CD14-positive monocyte (primary cell): ENCODE measurements at regions not wholly inside any gene's neighbourhood (a gene's known extent, or its start where the extent isn't known, plus 50 kb on each side); places are given as distances from the start of the nearest gene placed in this dataset.

ENCODE experiments used
- DNase-seq, 3 donors: peaks; one replicate each; pipeline ENCODE4 v3.0.0-alpha.2; 2011 to 2022
- H2AFZ ChIP-seq: 2 replicates; pipeline ENCODE4 v1.6.0; 2012; ENCODE audit warnings: mild to moderate bottlenecking, low read depth, low read length, inconsistent platforms; ENCODE audit not compliant: insufficient read depth, poor library complexity, severe bottlenecking
- H3K27ac ChIP-seq, 2 donors: 1 replicate in 1 of 2; 2 replicates in 1 of 2; pipeline ENCODE4 v1.5.1; 2012 to 2013; ENCODE audit warnings: low read length in 2 of 2, control low read depth in 1 of 2, inconsistent platforms in 1 of 2, low read depth in 1 of 2, mild to moderate bottlenecking in 1 of 2
- H3K27me3 ChIP-seq, 2 donors: one replicate each; pipeline versions ENCODE4 v1.6.0 to v1.6.1; 2011 to 2013; ENCODE audit warnings: low read length in 2 of 2; ENCODE audit not compliant: control insufficient read depth in 2 of 2, insufficient read depth in 2 of 2
- H3K36me3 ChIP-seq, 2 donors: replicated peaks in 1 of 2; 1 replicate in 1 of 2; 2 replicates in 1 of 2; pipeline versions ENCODE4 v1.5.1 to v1.6.1; 2012 to 2013; ENCODE audit warnings: low read length in 2 of 2, control low read depth in 1 of 2, inconsistent platforms in 1 of 2, mild to moderate bottlenecking in 1 of 2; ENCODE audit not compliant: insufficient read depth in 2 of 2, control insufficient read depth in 1 of 2
- H3K4me1 ChIP-seq, 2 donors: 1 replicate in 1 of 2; 2 replicates in 1 of 2; pipeline versions ENCODE4 v1.5.1 to v1.6.1; 2012 to 2013; ENCODE audit warnings: low read length in 2 of 2, control low read depth in 1 of 2, inconsistent platforms in 1 of 2, mild to moderate bottlenecking in 1 of 2, moderate library complexity in 1 of 2; ENCODE audit not compliant: insufficient read depth in 2 of 2, control insufficient read depth in 1 of 2
- H3K4me2 ChIP-seq: replicated peaks from 2 replicates; pipeline ENCODE3; 2012; ENCODE audit warnings: low read length, moderate library complexity, mild to moderate bottlenecking; ENCODE audit not compliant: poor library complexity, severe bottlenecking; ENCODE audit errors: extremely low read depth
- H3K4me3 ChIP-seq, 3 experiments: fragments of 200-600 bp in 1 of 3; sonication (generic) in 1 of 3; replicated peaks in 1 of 3; 1 replicate in 2 of 3; 2 replicates in 1 of 3; pipeline ENCODE4 v1.5.1; 2011 to 2013; ENCODE audit warnings: low read length in 3 of 3, mild to moderate bottlenecking in 3 of 3, control low read depth in 2 of 3, low read depth in 2 of 3, inconsistent platforms in 1 of 3, moderate library complexity in 1 of 3
- H3K79me2 ChIP-seq: 2 replicates; pipeline ENCODE4 v1.6.0; 2012; ENCODE audit warnings: mild to moderate bottlenecking, control low read depth, inconsistent platforms, low read length, moderate library complexity; ENCODE audit not compliant: insufficient read depth
- H3K9ac ChIP-seq: 2 replicates; pipeline ENCODE4 v1.6.0; 2017; ENCODE audit warnings: low read length, mild to moderate bottlenecking; ENCODE audit not compliant: insufficient read depth, poor library complexity, severe bottlenecking
- H3K9me3 ChIP-seq, 2 donors: replicated peaks in 1 of 2; 1 replicate in 1 of 2; 2 replicates in 1 of 2; pipeline versions ENCODE4 v1.5.1 to v1.6.1; 2012 to 2013; ENCODE audit warnings: low read length in 2 of 2, control low read depth in 1 of 2; ENCODE audit not compliant: control insufficient read depth in 1 of 2, insufficient read depth in 1 of 2
- H4K20me1 ChIP-seq: 2 replicates; pipeline ENCODE4 v1.6.0; 2012; ENCODE audit warnings: mild to moderate bottlenecking, low read length, control low read depth, moderate library complexity; ENCODE audit not compliant: insufficient read depth
- H3K27ac Mint-ChIP-seq, 7 donors: one replicate each; pipeline ENCODE4 v1.8.0; 2020; ENCODE audit warnings: mild to moderate bottlenecking in 7 of 7, mixed read lengths in 7 of 7, moderate library complexity in 6 of 7, inconsistent platforms in 2 of 7
- H3K27me3 Mint-ChIP-seq, 3 donors: one replicate each; pipeline ENCODE4 v1.8.0; 2021 to 2022; ENCODE audit warnings: low read depth in 3 of 3, mild to moderate bottlenecking in 3 of 3, mixed read lengths in 3 of 3, moderate library complexity in 3 of 3, inconsistent platforms in 1 of 3
- H3K36me3 Mint-ChIP-seq, 2 donors: one replicate each; pipeline ENCODE4 v1.8.0; 2020; ENCODE audit warnings: mixed read lengths in 2 of 2, inconsistent platforms in 1 of 2, mild to moderate bottlenecking in 1 of 2
- H3K4me1 Mint-ChIP-seq: one replicate; pipeline ENCODE4 v1.8.0; 2020; ENCODE audit warnings: mild to moderate bottlenecking, mixed read lengths
- H3K4me3 Mint-ChIP-seq, 2 donors: one replicate each; pipeline ENCODE4 v1.8.0; 2020; ENCODE audit warnings: mild to moderate bottlenecking in 2 of 2, mixed read lengths in 2 of 2, moderate library complexity in 1 of 2
- H3K9me3 Mint-ChIP-seq, 7 donors: one replicate each; pipeline ENCODE4 v1.8.0; 2020 to 2022; ENCODE audit warnings: mixed read lengths in 7 of 7, mild to moderate bottlenecking in 6 of 7, moderate library complexity in 6 of 7, inconsistent platforms in 2 of 7
- CTCF ChIP-seq: fragments of 200-600 bp; IDR thresholded peaks from one replicate; pipeline ENCODE4 v1.8.0; 2022; ENCODE audit warnings: antibody characterized with exemption, mild to moderate bottlenecking
- WGBS: methylation state at CpG from one replicate; pipeline ENCODE4 v1.1.5; 2013; ENCODE audit warnings: missing lambda C conversion rate; ENCODE audit not compliant: insufficient coverage; 5-methylcytosine and 5-hydroxymethylcytosine counted together
- intact Hi-C, 2 donors: fragments of 100-400 bp; cut with micrococcal nuclease; formaldehyde crosslinking; loops; one replicate each; pipeline versions ENCODE4 v1.15.0 to v1.15.1; 2023

GRCh38 chr2:120820263-120820952 lies 84.7 kb downstream of the GLI2 start:
- no peak for TF ChIP-seq CTCF
- 63% methylated on average over 12 of the region's 19 CpGs for WGBS
- Histone ChIP-seq H2AFZ (no peak overlapping the region), H3K9me3 (no peaks in the 10 kb centered on the region), H3K79me2 (no peaks in the 10 kb centered on the region), H3K4me3 (no peak overlapping the region), H3K4me1 (no peaks in the 10 kb centered on the region), H3K27me3 (no peaks in the 10 kb centered on the region), H3K36me3 (no peaks in the 10 kb centered on the region), H3K27ac (no peak overlapping the region), H3K9ac (no peak overlapping the region), H4K20me1 (no peaks in the 10 kb centered on the region), H3K4me2 (no peak overlapping the region)
- DNase-seq, result no peak
- intact Hi-C loops, result no loop called here
- H3K27me3 Mint-ChIP-seq, result peaks cover 0 to 7% (median 2%) of the 10 kb centered on the region in 3 donors
- no peak overlapping the region for H3K4me3 Mint-ChIP-seq
- H3K36me3 Mint-ChIP-seq, result no peaks in the 10 kb centered on the region
- no peak overlapping the region for H3K27ac Mint-ChIP-seq
- H3K4me1 Mint-ChIP-seq, result no peaks in the 10 kb centered on the region
- peaks cover 0 to 2% (median 0%) of the 10 kb centered on the region in 7 donors for H3K9me3 Mint-ChIP-seq

GRCh38 chr2:120820953-120821279 lies 85.2 kb downstream of the GLI2 start:
- no peaks in the 10 kb centered on the region for H3K4me1 Mint-ChIP-seq
- Histone ChIP-seq H3K27me3 (no peaks in the 10 kb centered on the region), H3K79me2 (no peaks in the 10 kb centered on the region), H4K20me1 (no peaks in the 10 kb centered on the region), H3K9me3 (no peaks in the 10 kb centered on the region), H2AFZ (no peak overlapping the region), H3K4me3 (no peak overlapping the region), H3K27ac (no peak overlapping the region), H3K36me3 (no peaks in the 10 kb centered on the region), H3K9ac (no peak overlapping the region), H3K4me1 (no peaks in the 10 kb centered on the region), H3K4me2 (no peak overlapping the region)
- WGBS, result 66% methylated on average over 10 of the region's 10 CpGs
- H3K27me3 Mint-ChIP-seq, result peaks cover 0 to 4% (median 2%) of the 10 kb centered on the region in 3 donors
- no peak overlapping the region for H3K27ac Mint-ChIP-seq
- TF ChIP-seq CTCF, result no peak
- H3K36me3 Mint-ChIP-seq, result no peaks in the 10 kb centered on the region
- intact Hi-C loops, result no loop called here
- DNase-seq, result no peak
- peaks cover 0 to 2% (median 0%) of the 10 kb centered on the region in 7 donors for H3K9me3 Mint-ChIP-seq
- H3K4me3 Mint-ChIP-seq, result no peak overlapping the region
